KG1 (cell line): ENCODE measurements at regions not wholly inside any gene's neighbourhood (a gene's known extent, or its start where the extent isn't known, plus 50 kb on each side); places are given as distances from the start of the nearest gene placed in this dataset.
"Not testable (repeated sequence)": the region's sequence is repeated elsewhere in the genome, so short reads cannot be mapped to it uniquely, and the experiment has no call there.

Experiments
- DNase-seq: peaks from one replicate; lab custom pipeline; 2025; lab: John Stamatoyannopoulos, UW

GRCh38 chrY:20891440-20892160, 135.7 kb downstream of the RPS4Y2 start:
- no peak for DNase-seq

- not testable (repeated sequence) for DNase-seq
These were observed 169.6 kb downstream of the RPS4Y2 start for GRCh38 chrY:20925350-20926091.

DNA sequence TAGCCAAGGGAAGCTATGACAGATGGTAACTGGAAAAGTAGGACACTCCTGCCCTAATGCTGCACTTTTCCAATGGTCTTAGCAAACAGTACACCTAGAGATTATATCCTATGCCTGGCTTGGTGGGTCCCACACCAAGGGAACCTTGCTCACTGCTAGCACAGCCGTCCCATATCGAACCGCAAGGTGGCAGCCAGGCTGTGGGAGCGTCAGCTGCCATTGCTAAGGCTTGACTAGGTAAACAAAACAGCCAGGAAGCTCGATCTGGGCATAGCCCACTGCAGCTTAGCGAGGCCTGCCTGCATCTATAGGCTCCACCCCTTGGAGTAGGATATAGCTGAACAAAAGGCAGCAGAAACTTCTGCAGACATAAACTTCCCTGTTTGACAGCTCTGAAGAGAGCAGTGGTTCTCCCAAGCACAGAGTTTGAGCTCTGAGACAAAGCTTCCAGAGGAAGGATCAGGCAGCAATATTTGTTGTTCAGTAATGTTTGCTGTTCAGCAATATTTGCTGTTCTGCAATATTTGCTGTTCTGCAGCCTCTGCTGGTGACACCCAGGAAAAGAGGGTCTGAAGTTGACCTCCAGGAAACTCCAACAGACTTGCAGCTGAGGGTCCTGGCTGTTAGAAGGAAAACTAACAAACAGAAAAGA, 173.9 kb downstream of the RPS4Y2 start:
- DNase-seq: no peak

- DNase-seq: not testable (repeated sequence)
These were observed 180.9 kb downstream of the RPS4Y2 start for GRCh38 chrY:20936709-20937251.

DNA sequence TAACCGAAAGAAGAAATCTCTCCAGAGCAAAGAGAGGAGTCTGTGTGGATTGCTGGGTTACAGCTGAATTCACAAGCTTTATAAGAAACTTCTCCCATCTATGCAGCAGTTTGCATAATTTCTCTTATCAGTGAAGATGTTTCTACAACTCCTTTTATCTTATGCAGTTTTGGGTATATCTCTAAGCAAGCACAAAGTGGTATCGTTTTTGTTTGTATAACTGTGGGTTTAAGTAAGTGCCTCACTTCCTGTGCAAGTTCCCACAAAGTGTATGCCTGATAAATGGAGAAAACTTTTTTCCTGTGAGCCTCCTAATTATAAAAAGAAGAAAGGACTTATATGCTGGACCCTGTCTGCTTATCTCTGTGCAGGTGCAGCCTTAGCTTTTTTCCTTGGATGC, 205.6 kb downstream of the RPS4Y2 start:
- no peak for DNase-seq

DNA sequence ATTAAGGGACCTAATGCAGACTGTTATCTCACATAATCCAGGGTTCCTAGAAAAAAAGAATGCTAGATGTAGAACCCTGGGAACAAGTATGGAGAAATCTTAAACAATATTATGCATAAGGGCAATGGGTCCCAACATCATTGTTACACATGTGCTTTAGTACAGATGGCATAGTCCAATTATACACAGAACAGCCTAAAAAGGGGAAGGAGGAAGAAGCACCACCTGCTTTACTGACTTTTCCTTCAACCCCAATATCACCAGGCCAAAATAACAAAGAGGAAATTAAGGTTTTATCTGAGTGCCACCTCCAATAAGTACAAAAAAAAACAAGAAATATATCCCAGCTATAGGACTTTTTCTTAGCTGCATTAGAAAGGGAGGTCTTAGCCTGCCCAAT, 211.9 kb downstream of the RPS4Y2 start:
- DNase-seq: no peak

DNA sequence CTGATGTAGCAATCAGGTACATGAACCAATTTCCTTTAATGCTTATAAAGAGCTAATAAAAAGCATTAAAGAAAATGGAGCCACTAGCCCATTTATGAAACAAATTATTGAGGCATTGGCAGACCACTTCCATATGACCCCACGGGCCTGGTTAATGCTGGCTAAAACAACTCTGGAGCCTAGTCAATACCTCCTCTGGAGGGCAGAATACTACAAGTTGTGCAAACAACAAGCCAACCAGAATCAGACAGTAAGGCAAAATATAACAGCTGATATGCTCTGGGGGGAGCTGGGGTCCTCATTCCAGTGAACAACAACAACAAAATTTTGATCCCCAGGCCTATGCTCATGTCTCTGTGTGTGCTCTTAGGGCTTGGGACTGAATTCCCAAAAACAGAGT, 212.3 kb downstream of the RPS4Y2 start:
- no peak for DNase-seq

DNA sequence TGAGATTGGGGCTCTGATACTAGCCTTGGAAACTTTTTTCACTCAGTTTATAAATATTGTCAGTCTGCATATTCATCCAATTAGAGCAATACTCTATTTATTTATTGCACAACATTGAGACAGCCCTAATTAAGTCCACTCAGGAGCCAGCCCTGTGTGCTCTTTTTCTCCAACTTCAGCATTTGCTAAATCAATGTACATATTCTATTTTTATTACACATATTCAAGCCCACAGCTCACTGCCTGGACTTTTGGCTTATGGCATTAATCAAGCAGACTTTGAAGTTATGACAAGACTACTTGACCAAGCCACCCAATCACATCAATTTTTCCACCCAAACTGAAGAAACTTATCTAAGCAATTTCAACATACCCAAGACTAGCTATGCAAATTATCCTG, 215.5 kb downstream of the RPS4Y2 start:
- DNase-seq: no peak

GRCh38 chrY:20986037-20986436, 230.1 kb downstream of the RPS4Y2 start:
- no peak for DNase-seq

GRCh38 chrY:20990123-20990522, 234.2 kb downstream of the RPS4Y2 start:
- no peak for DNase-seq

DNA sequence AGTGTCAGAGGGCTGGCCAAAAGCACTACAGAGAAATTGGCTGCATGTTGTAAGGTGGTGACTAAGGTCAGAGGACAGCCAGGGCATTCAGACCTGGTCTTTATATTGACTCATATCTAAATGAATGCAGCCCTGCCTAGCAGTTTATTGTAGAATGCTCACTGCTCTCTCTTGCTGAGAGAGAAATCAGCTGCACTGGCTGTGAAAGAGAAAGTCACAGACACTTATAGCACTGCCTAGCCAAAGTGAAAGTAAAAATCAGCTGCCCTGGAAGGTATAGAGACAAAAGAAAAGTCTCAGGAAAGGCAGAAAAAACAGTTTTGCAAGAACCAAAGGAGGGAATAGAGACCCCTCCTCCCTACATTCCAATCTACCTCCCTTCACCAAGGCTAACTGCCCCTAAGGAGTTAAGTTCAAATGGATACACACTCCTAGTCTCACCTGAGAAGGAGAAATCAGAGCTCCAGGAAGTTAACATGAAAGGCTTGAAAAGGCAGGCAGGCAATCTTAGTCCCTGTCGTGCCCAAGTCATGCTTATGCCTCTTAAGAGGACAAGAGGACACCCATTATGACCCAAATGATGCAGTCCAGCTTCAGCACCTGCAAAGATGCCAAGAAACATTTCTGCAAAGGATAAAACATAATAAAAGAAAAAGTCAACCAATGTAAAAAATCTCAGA, 235.1 kb downstream of the RPS4Y2 start:
- no peak for DNase-seq

DNA sequence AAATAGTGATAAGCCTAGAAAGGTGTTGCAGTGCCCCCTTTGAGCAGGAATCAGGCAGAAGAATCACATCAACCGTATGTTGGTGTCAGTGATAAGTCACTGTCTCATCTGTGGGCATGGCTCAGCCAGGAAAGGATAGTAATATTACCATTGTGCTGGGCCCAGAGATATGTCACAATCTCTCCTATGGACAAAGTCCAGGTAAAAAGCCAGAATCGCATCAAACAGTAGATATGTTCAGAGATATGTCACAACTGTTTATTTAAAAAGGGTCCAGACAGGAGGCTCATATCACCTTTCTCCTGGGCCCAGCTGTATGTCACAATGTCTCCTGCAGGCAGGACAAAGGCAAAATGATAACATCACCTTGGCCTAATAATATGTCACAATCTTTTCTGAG, 241.4 kb downstream of the RPS4Y2 start:
- DNase-seq: no peak

DNA sequence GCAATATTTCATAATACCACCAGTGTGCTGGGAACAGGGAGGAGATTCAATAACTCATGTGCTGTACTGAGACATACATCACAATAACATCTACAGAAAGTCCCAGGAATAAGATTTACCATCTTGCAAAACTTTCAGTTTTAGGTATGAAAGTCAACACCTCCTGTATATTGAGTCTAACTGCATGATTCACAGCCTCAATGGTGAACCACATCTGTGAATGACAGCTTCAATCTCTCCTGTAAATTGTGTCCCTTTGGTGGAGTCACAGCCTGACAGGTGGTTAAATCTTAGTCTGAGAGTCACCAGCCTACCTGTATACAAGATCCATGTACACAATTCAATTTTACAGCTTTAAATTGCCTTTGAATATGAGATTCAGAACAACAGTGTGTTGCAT, 242.1 kb downstream of the RPS4Y2 start:
- no peak for DNase-seq

GRCh38 chrY:20998483-20998882, 242.6 kb downstream of the RPS4Y2 start:
- no peak for DNase-seq

GRCh38 chrY:21001102-21001501, 245.2 kb downstream of the RPS4Y2 start:
- no peak for DNase-seq

DNA sequence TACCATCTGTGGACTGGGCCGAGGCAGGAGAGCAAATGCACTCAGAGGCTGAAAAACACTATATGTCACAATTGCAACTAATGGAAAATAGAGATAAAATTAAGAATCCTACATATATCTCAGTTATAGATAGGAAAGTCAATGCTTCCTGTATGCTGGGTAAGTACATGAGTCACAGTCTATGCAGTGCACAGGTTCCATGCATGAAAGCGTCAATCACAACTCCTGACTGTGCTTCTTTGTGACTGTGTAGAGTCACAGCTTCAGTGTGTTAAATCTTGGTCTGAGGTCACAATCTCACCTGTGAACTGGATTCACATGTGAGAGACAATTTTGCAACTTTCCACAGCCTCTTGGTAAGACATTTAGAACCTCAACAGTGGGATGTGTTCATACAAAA, 247.2 kb downstream of the RPS4Y2 start:
- DNase-seq: no peak

DNA sequence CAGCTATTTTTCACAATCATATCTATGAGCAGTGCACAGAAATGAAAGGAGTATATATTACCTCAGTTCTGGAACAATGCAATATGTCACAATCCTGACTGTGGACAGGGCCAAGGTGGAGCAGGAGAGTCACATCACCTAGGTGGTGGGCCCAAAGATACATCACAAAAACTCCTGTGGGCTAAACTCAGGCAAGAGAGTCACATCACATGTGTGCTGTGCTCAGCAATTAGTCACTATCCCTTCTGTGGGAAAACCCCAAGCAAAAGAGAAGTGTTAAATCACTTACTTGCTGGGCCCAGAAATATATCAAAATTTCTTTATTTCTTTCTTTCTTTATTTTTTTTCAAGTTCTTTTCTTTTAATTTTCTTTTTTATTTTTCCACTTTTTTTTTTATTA, 249.6 kb downstream of the RPS4Y2 start:
- DNase-seq: no peak

DNA sequence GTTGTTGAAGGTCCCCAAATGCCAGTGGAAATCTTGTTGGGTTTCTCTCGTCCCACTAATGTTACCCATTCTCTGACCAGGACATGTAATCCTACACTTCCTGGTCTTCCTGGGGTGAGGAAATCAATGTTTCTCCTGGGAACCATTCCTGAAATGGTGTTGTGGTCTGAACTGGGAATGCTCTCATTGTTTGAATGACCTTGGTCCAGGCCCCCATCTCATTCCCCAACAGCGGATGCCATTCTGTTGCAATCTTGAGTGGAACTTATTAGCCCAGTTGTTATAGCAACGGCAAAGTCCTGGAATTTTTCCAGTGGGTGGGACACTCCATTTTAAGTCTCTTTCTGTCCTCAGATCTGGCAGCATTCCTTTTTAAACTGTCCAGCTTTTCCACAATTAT, 265.9 kb downstream of the RPS4Y2 start:
- no peak for DNase-seq

DNA sequence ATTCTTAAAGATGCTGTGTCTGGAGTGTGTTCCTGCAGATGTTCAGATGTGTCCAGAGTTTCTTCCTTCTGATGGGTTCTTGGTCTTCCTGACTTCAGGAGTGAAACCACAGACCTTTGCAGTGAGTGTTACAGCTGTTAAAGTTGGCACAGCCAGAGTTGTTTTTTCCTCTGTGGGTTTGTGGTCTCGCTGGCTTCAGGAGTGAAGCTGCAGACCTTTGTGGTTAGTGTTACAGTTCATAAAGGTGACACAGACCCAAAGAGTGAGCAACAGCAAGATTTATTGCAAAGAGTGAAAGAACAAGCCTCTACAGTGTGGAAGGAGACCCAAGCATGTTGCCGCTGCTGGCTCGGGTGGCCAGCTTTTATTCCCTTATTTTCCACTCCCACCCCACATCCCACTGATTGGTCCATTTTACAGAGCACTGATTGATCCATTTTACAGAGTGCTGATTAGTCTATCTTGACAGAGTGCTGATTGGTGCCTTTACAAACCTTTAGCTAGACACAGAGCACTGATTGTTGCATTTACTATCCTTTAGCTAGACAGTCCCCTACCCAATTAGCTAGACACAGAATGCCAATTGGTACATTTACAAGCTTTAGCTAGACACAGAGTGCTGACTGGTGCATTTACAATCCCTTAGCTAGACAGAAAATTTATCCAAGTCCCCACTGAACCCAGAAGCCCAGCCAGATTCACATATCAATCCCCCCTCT, 266.6 kb downstream of the RPS4Y2 start:
- no peak for DNase-seq

GRCh38 chrY:21023906-21024305, 268.0 kb downstream of the RPS4Y2 start:
- DNase-seq: no peak

GRCh38 chrY:21028506-21028905, 272.6 kb downstream of the RPS4Y2 start:
- no peak for DNase-seq

GRCh38 chrY:21033363-21033762, 277.5 kb downstream of the RPS4Y2 start:
- DNase-seq: no peak
